ENCODE measurements at regions not wholly inside any gene's neighbourhood (a gene's known extent, or its start where the extent isn't known, plus 50 kb on each side); places are given as distances from the start of the nearest gene placed in this dataset.

DNA sequence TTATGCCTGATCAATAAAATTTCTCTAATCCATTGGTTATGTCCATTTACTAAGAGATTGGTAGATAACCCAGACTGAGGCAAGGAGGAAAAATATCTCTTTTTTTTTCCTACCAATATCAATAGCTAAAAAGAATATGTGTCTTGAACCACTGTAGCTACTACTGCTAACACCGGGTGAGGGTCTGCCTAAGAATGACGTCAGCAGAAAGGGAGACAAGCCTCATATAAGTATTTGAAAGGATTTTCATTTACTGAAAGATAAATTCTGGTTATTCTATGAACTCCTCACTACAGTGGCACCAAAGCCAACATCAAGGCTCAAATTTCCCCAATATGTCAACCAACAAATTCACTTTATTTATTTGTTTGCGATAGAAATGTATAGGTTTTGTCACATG, 389.0 kb upstream of the ALCAM start:
- Mint-ChIP-seq H3K27me3 (peaks cover 2% of the 10 kb centered on the region), H3K4me1 (no peaks in the 10 kb centered on the region), H3K36me3 (ENCODE audit: low read depth) (no peaks in the 10 kb centered on the region), H3K27ac (no peak overlapping the region), H3K4me3 (no peak overlapping the region), H3K9me3 (peaks cover 9% of the 10 kb centered on the region)
- ChIA-PET CTCF (no interaction called here), POLR2A (no interaction called here)
- no peak for DNase-seq
- ATAC-seq (ENCODE audit: low read depth), result no peak
- TF ChIP-seq, protein P1, sequence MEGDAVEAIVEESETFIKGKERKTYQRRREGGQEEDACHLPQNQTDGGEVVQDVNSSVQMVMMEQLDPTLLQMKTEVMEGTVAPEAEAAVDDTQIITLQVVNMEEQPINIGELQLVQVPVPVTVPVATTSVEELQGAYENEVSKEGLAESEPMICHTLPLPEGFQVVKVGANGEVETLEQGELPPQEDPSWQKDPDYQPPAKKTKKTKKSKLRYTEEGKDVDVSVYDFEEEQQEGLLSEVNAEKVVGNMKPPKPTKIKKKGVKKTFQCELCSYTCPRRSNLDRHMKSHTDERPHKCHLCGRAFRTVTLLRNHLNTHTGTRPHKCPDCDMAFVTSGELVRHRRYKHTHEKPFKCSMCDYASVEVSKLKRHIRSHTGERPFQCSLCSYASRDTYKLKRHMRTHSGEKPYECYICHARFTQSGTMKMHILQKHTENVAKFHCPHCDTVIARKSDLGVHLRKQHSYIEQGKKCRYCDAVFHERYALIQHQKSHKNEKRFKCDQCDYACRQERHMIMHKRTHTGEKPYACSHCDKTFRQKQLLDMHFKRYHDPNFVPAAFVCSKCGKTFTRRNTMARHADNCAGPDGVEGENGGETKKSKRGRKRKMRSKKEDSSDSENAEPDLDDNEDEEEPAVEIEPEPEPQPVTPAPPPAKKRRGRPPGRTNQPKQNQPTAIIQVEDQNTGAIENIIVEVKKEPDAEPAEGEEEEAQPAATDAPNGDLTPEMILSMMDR (IDR thresholded peaks at IDR 0.05), result no peak
- intact Hi-C loops (cut with micrococcal nuclease), result loop anchor here (2.0 kb wide), 1 partner anchor 37 kb away; no protein-coding TSS in a partner anchor

DNA sequence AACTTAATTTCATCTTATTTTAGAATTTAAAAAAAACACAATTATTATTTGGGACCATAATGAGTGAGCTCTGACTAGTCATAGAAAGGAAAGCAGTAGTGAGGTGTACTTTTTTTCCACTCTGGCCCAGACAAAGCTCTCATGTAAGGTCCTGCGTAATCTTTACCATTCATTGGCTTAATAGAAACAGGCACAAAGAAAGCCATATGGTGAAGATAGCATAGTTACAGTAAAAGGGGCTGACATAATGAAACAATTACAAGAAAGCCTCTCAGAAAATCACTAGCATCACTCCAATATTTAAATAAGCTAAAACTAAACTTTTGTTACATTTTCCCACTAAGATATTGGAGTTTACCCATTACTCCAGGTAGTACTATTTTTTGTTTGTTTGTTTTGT, 384.6 kb upstream of the ALCAM start:
- Mint-ChIP-seq H3K9me3 (no peaks in the 10 kb centered on the region), H3K27ac (no peak overlapping the region), H3K4me1 (no peaks in the 10 kb centered on the region), H3K4me3 (no peak overlapping the region), H3K36me3 (ENCODE audit: low read depth) (no peaks in the 10 kb centered on the region), H3K27me3 (no peaks in the 10 kb centered on the region)
- intact Hi-C loops (cut with micrococcal nuclease), result no loop called here
- CTCF ChIA-PET, result no interaction called here
- POLR2A ChIA-PET, result no interaction called here
- TF ChIP-seq, protein P1 (IDR thresholded peaks at IDR 0.05), result no peak
- no peak for DNase-seq
- no peak for ATAC-seq (ENCODE audit: low read depth)

DNA sequence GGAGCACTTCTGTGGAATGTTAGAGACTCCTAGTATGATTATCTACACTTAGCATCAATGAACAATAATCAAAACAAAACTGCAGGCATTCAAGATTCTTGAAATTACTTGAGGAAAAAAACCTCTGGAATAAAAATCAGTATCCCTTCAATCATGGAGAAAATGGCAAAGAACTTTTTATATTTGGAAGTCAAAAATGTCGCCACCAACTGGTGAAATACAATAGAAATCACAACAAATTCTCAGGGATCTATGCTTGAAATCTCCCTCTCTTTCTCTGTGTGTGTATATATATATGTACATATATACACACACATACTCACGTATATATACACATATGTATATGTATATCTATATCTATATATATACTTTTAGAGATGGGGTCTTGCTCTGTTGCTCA, 378.9 kb upstream of the ALCAM start:
- H3K9me3 Mint-ChIP-seq, result no peaks in the 10 kb centered on the region
- POLR2A ChIA-PET, result no interaction called here
- CTCF ChIA-PET, result no interaction called here
- no peaks in the 10 kb centered on the region for H3K27me3 Mint-ChIP-seq
- TF ChIP-seq, protein P1 (IDR thresholded peaks at IDR 0.05), result no peak
- ATAC-seq (ENCODE audit: low read depth), result no peak
- H3K36me3 Mint-ChIP-seq (ENCODE audit: low read depth), result no peaks in the 10 kb centered on the region
- H3K4me1 Mint-ChIP-seq, result no peaks in the 10 kb centered on the region
- no peak for DNase-seq
- no peak overlapping the region for H3K4me3 Mint-ChIP-seq
- intact Hi-C loops (cut with micrococcal nuclease), result loop anchor here (5.0 kb wide), 2 partner anchors 716 to 886 kb away; no protein-coding TSS in a partner anchor
- H3K27ac Mint-ChIP-seq, result no peak overlapping the region

DNA sequence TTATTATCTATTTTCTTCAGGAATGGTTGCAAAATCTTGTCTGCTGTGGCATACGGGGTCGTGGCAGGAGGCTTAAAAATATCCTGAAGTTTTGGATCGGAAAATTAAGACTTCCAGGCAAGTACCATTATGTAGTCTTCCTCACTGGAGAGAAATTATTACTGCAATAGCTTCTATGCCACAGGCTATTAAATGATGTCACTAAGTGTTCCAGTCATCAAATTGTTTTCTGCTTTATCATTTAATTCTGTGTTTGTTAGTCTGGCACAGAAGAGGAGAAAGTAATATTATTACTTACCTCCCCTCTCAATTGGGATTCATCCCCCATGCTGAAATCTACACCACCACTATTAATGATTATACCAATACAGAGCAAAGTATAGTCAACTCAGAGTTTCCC, 378.2 kb upstream of the ALCAM start:
- intact Hi-C loops (cut with micrococcal nuclease), result loop anchor here (5.0 kb wide), 2 partner anchors 716 to 886 kb away; no protein-coding TSS in a partner anchor
- Mint-ChIP-seq H3K27ac (no peak overlapping the region), H3K4me1 (no peaks in the 10 kb centered on the region), H3K36me3 (ENCODE audit: low read depth) (no peaks in the 10 kb centered on the region), H3K4me3 (no peak overlapping the region), H3K9me3 (no peaks in the 10 kb centered on the region), H3K27me3 (no peaks in the 10 kb centered on the region)
- POLR2A ChIA-PET, result no interaction called here
- TF ChIP-seq, protein P1 (IDR thresholded peaks at IDR 0.05), result no peak
- DNase-seq (no peak), ATAC-seq (ENCODE audit: low read depth) (no peak)
- CTCF ChIA-PET, result no interaction called here

DNA sequence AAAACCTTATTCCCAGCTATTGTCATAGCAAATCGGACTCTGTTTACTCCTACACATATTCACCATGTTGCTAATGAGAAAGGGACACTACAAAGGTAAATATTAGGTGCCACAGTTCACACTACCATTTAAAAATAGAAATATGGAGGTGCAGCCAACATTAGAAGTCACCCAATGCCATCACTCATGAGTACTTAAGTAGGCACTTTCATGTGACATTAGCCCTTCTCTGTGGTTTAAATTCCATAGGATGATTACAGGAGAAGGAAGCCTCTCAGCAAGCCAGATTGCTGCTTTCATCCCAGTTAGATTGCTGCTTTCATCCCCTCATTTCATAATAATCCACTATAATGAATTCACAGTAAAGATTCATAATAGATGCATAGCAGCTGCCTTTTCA, 376.8 kb upstream of the ALCAM start:
- DNase-seq, result no peak
- POLR2A ChIA-PET, result no interaction called here
- no peaks in the 10 kb centered on the region for H3K27me3 Mint-ChIP-seq
- no peak for ATAC-seq (ENCODE audit: low read depth)
- CTCF ChIA-PET, result no interaction called here
- TF ChIP-seq, protein P1 (IDR thresholded peaks at IDR 0.05), result no peak
- H3K4me3 Mint-ChIP-seq, result no peak overlapping the region
- intact Hi-C loops (cut with micrococcal nuclease), result loop anchor here (5.0 kb wide), 2 partner anchors 718 to 888 kb away; no protein-coding TSS in a partner anchor
- no peaks in the 10 kb centered on the region for H3K36me3 Mint-ChIP-seq (ENCODE audit: low read depth)
- H3K4me1 Mint-ChIP-seq, result no peaks in the 10 kb centered on the region
- no peak overlapping the region for H3K27ac Mint-ChIP-seq
- H3K9me3 Mint-ChIP-seq, result no peaks in the 10 kb centered on the region
